ENCODE measurements at regions not wholly inside any gene's neighbourhood (a gene's known extent, or its start where the extent isn't known, plus 50 kb on each side); places are given as distances from the start of the nearest gene placed in this dataset.

DNA sequence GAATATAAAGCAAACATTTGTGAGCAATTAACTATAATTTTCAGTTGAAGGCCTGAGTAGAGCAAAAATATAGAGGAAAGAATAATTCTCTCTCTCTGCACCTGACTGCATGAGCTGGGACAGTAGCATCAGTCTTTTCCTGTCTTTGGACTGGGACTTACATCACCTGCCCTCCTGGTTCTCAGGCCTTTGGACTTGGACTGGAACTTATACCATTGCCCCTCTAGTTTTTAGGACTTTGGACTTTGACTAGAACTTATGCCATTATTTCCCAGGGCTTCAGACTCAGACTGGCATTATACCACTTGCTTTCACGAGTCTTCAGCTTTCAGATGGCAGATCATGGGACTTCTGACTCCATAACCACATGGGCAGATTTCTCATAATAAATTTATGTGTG, 81.0 kb upstream of the SLC25A13 start:
- H3K4me3 ChIP-seq (ENCODE audit: low read depth, low read length), result no peak overlapping the region
- DNase-seq (ENCODE audit: low read depth, low spot score), result no peak
- in situ Hi-C loops (cut with HindIII; ENCODE audit: low sequenced_read_pairs), result no loop called here
- TF ChIP-seq, protein P1, sequence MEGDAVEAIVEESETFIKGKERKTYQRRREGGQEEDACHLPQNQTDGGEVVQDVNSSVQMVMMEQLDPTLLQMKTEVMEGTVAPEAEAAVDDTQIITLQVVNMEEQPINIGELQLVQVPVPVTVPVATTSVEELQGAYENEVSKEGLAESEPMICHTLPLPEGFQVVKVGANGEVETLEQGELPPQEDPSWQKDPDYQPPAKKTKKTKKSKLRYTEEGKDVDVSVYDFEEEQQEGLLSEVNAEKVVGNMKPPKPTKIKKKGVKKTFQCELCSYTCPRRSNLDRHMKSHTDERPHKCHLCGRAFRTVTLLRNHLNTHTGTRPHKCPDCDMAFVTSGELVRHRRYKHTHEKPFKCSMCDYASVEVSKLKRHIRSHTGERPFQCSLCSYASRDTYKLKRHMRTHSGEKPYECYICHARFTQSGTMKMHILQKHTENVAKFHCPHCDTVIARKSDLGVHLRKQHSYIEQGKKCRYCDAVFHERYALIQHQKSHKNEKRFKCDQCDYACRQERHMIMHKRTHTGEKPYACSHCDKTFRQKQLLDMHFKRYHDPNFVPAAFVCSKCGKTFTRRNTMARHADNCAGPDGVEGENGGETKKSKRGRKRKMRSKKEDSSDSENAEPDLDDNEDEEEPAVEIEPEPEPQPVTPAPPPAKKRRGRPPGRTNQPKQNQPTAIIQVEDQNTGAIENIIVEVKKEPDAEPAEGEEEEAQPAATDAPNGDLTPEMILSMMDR (IDR thresholded peaks at IDR 0.05; ENCODE audit: low read depth, low read length), result no peak

DNA sequence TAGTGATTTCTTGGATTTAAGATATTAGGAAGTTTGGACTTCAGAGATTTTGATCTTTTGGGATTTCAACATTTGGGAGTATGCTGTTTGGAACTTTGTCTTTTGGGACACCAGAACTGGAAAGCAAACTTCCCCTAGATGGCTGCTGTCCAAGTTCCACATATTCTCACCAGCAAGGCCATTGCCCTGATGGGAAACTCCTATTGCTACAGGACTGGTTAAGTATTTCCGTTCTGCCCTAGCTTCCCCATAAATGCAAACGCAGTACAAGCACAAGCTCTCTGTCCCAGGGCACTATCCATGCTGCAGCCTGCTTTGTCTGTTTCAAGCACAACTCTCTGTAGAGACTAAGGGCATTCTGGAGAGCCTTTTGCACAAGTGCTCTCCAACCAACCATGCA, 79.3 kb upstream of the SLC25A13 start:
- in situ Hi-C loops (cut with HindIII; ENCODE audit: low sequenced_read_pairs), result no loop called here
- DNase-seq (ENCODE audit: low read depth, low spot score), result no peak
- no peak overlapping the region for H3K4me3 ChIP-seq (ENCODE audit: low read depth, low read length)
- TF ChIP-seq, protein P1 (IDR thresholded peaks at IDR 0.05; ENCODE audit: low read depth, low read length), result no peak

DNA sequence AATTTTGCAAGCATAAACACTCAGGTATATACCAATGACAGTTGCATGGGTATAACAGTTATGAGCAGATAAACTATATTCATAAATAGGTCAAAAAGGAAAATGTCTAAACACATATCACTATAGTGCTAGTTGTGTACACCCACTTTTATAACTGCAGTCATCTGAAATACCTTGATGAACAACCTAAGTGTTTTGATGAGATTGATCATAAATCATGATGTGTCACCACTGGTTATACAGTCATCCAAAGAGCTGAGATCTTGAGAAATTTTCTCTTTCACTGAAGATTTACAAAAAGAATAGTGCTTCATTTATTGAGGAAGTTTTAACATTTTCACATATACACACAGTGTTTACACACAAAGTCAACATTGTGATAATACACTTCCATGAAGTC, 78.6 kb upstream of the SLC25A13 start:
- H3K4me3 ChIP-seq (ENCODE audit: low read depth, low read length), result no peak overlapping the region
- no peak for DNase-seq (ENCODE audit: low read depth, low spot score)
- in situ Hi-C loops (cut with HindIII; ENCODE audit: low sequenced_read_pairs), result no loop called here
- TF ChIP-seq, protein P1 (IDR thresholded peaks at IDR 0.05; ENCODE audit: low read depth, low read length), result no peak

DNA sequence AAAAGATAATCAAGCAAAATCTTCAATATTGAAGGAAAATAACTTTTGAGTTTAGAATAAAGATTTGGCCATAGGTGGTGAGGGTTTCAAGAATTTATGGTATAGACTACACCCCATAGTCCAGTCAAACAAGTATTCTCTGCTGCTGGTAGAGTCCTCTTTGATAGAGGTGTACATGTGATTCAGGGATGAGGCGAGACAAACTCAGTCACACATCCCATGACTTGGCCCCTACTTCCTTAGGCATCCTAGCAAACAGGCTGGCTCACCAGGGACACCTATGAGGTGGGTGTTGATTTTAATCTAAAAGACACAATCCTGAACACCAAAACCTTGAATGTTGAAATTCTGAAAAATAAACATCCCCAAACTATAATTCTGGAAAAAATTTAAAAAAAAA, 78.1 kb upstream of the SLC25A13 start:
- TF ChIP-seq, protein P1 (IDR thresholded peaks at IDR 0.05; ENCODE audit: low read depth, low read length), result no peak
- H3K4me3 ChIP-seq (ENCODE audit: low read depth, low read length), result no peak overlapping the region
- in situ Hi-C loops (cut with HindIII; ENCODE audit: low sequenced_read_pairs), result no loop called here
- no peak for DNase-seq (ENCODE audit: low read depth, low spot score)

DNA sequence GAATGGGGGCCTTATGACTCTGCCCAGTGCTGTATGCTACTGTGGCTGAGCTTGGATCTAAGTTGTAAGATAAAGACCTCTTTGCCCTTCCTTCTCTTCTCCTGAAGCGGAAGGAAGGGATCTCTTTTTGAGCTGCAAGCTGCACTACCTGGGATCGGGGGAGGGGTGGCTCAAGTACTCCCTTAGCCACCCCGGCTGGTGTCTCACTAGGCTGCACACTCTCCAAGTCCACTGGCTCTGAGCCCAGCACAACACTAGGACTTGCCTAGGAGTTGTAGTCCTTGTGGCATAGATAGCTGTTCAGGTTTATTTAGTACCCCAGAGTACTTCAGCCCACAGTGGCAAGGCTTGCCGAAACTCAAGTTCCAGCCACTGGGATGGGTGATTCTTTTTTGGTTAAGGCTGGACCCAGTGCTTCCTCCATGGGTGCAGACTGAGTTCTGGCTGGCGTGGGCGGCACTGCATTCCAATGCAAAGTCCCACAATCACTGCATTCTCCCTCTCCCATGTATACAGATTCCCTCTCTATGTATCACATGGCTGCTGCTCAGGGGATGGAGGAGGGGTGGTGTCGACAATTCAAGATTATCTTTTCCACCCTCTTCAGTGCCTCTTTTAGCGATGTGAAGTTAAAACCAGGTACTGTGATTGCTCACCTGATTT, 76.2 kb upstream of the SLC25A13 start:
- H3K4me3 ChIP-seq (ENCODE audit: low read depth, low read length), result no peak overlapping the region
- no peak for DNase-seq (ENCODE audit: low read depth, low spot score)
- TF ChIP-seq, protein P1 (IDR thresholded peaks at IDR 0.05; ENCODE audit: low read depth, low read length), result no peak
- in situ Hi-C loops (cut with HindIII; ENCODE audit: low sequenced_read_pairs), result no loop called here

DNA sequence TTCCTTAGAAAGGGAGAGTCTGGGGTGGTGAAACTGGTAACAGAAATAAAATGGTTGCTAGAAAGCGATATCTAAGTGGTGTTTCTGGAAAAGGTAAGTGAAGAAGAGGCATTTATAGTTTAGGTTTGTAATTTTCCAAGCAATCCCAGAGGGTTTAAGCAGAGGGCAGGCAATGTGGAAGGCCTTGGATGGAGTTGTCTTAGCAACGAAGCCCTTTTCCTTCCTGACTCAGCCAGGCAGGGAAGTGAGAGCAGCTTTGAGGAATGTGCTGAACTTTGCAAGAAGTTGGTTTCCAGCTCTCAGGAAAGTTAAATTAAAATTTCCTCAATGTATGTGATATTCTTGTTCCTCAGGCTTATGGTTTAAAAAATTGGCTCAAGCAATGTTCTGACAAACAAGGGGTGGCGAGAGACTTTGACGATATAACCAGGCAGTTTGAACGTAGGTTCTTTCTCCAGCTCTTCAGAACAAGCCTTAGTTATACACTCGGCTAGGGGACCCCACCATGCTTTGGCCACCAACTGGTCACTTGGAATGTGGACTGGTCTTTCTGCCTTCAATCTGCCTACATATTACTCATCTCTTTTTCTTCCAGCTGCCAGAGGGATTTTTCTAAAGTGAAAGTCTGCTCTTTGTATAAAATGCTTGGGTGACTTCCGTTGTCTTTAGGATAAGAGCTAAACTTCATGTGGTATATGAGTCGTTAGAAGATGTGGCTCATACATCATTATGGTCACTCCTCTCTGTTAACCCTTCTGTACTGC, 66.9 kb upstream of the SLC25A13 start:
- no peak overlapping the region for H3K4me3 ChIP-seq (ENCODE audit: low read depth, low read length)
- DNase-seq (ENCODE audit: low read depth, low spot score), result peak; percentile 80
- TF ChIP-seq, protein P1 (IDR thresholded peaks at IDR 0.05; ENCODE audit: low read depth, low read length), result no peak
- in situ Hi-C loops (cut with HindIII; ENCODE audit: low sequenced_read_pairs), result no loop called here
